Urinary bladder (tissue), 3 donors: ENCODE measurements at regions not wholly inside any gene's neighbourhood (a gene's known extent, or its start where the extent isn't known, plus 50 kb on each side); places are given as distances from the start of the nearest gene placed in this dataset.

Experiments used
- DNase-seq: peaks from one replicate; pipeline ENCODE4 v3.0.0-alpha.2; 2015; ENCODE audit errors: extremely low spot score
- H3K27ac ChIP-seq: one replicate; pipeline ENCODE4 v1.5.1; 2013; ENCODE audit warnings: low read depth, mild to moderate bottlenecking, moderate library complexity
- H3K36me3 ChIP-seq: one replicate; pipeline ENCODE4 v1.6.1; 2013; ENCODE audit warnings: mild to moderate bottlenecking, moderate library complexity; ENCODE audit not compliant: insufficient read depth
- H3K4me1 ChIP-seq: one replicate; pipeline ENCODE4 v1.6.1; 2013; ENCODE audit warnings: mild to moderate bottlenecking, moderate library complexity; ENCODE audit not compliant: insufficient read depth
- H3K4me3 ChIP-seq: one replicate; pipeline ENCODE4 v1.5.1; 2013; ENCODE audit warnings: low read depth, low read length
- WGBS: extraction: QIAGEN DNeasy Blood & Tissue Kit; methylation state at CpG from one replicate; pipeline ENCODE4 v1.1.7; 2013; 5-methylcytosine and 5-hydroxymethylcytosine counted together
- donor health status: healthy with polysubstance abuse.
- donor health status: healthy.

GRCh38 chr3:158991146-158991705 is 189.4 kb downstream of the MFSD1 start:
- Histone ChIP-seq H3K36me3 (no peaks in the 10 kb centered on the region), H3K4me3 (no peak overlapping the region), H3K27ac (no peak overlapping the region), H3K4me1 (no peaks in the 10 kb centered on the region)
- no peak for DNase-seq
- 36% methylated on average over 6 of the region's 6 CpGs for WGBS

GRCh38 chr3:158992463-158992862 is 190.6 kb downstream of the MFSD1 start:
- Histone ChIP-seq H3K36me3 (no peaks in the 10 kb centered on the region), H3K27ac (no peak overlapping the region), H3K4me3 (no peak overlapping the region), H3K4me1 (no peaks in the 10 kb centered on the region)
- no peak for DNase-seq

DNA sequence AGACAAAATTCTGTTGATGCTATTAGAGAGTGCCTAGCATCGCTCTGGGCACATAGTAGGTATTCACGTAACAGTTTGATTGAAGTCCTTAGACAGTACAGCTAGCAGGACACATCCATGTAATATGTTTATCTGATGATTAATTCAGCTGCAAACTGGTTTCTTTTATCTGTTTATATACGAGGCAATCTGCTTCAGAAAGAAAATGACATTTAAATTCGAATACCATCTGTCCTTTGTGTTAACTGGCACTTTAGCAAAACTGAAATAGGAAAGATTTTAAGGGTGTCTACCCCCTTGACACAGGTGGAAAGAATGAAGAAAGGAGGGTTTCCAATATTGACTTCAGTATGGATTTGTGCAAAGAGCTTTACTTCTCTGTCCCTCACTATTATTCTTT is 192.5 kb downstream of the MFSD1 start:
- no peaks in the 10 kb centered on the region for H3K4me1 ChIP-seq
- WGBS = 74% methylated on average over 4 of the region's 4 CpGs
- H3K36me3 ChIP-seq = no peaks in the 10 kb centered on the region
- DNase-seq = no peak
- no peak overlapping the region for H3K4me3 ChIP-seq
- no peak overlapping the region for H3K27ac ChIP-seq

DNA sequence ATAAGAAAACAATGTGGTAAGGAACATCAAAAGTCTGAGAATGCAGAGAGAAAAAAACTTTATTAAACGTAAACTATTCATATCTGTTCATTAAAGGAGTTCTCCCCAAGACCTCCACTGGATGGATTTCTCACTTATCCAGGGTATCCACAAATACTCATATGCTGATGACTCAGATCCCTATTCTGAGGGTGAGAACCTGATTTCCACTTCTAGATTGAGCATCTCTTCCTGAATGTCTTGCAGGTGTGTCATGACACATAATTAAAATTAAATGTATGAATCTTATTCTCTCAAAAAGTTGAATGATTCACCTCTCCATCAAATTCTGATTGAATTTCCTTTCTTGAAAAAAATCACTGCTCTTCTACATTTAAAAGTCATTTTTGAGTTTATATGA is 199.9 kb downstream of the MFSD1 start:
- Histone ChIP-seq H3K36me3 (no peaks in the 10 kb centered on the region), H3K27ac (no peak overlapping the region), H3K4me1 (no peaks in the 10 kb centered on the region), H3K4me3 (no peak overlapping the region)
- WGBS = 82% methylated on average over 1 of the region's 1 CpG
- no peak for DNase-seq

GRCh38 chr3:159005137-159005536 is 203.3 kb downstream of the MFSD1 start:
- no peaks in the 10 kb centered on the region for H3K36me3 ChIP-seq
- DNase-seq = no peak
- no peak overlapping the region for H3K27ac ChIP-seq
- H3K4me3 ChIP-seq = no peak overlapping the region
- no peaks in the 10 kb centered on the region for H3K4me1 ChIP-seq

GRCh38 chr3:159007331-159007730 is 205.5 kb downstream of the MFSD1 start:
- Histone ChIP-seq H3K27ac (no peak overlapping the region), H3K36me3 (no peaks in the 10 kb centered on the region), H3K4me3 (no peak overlapping the region), H3K4me1 (no peaks in the 10 kb centered on the region)
- WGBS = 32% methylated on average over 1 of the region's 1 CpG
- no peak for DNase-seq

GRCh38 chr3:159008401-159008800 is 206.5 kb downstream of the MFSD1 start:
- Histone ChIP-seq H3K4me1 (no peaks in the 10 kb centered on the region), H3K27ac (no peak overlapping the region), H3K4me3 (no peak overlapping the region), H3K36me3 (no peaks in the 10 kb centered on the region)
- no peak for DNase-seq
- WGBS = 33% methylated on average over 4 of the region's 4 CpGs

GRCh38 chr3:159018341-159018740 is 216.5 kb downstream of the MFSD1 start:
- DNase-seq = no peak
- Histone ChIP-seq H3K27ac (no peak overlapping the region), H3K4me3 (no peak overlapping the region), H3K4me1 (no peaks in the 10 kb centered on the region), H3K36me3 (no peaks in the 10 kb centered on the region)
- 77% methylated on average over 2 of the region's 2 CpGs for WGBS

DNA sequence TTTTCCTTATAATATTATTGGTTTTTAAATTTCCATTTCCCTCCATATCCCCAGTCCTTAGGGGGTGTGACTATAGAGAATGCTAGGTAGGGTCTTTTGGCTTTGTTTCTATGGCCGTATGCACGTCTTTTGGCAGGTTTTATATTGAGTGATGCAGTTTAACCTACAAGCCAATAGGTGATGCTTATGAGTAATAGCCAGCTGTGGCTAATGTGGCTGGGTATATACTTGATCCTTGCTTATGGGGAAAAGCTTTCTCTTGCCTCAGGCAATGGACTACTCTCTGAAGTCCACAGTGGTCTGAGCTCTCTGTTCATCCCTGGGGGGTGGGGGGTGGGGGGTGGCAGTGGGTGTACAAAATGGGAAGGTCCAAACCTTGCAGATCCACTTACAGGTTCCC is 223.9 kb downstream of the MFSD1 start:
- no peaks in the 10 kb centered on the region for H3K36me3 ChIP-seq
- H3K27ac ChIP-seq = no peak overlapping the region
- 38% methylated on average over 2 of the region's 2 CpGs for WGBS
- no peaks in the 10 kb centered on the region for H3K4me1 ChIP-seq
- no peak overlapping the region for H3K4me3 ChIP-seq
- no peak for DNase-seq

DNA sequence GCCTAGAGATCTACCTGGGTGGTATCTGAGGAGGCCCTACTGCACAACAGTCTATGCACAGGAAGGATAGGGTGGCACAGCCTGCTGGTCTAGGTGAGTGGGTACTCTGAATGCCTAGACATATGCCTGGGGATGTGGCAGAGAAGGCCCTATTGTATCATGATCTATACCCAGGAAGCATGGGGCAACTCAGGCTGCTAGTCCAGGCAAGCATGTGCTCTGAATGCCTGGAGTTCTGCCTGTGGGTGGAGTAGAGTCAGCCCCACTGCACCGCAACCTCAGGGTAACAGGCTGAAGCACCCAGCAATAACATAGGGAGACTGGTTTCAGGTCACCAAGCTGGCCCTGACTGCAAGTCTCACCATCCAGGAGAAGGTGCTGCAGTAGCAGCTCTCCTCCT is 224.7 kb downstream of the MFSD1 start:
- no peaks in the 10 kb centered on the region for H3K4me1 ChIP-seq
- no peaks in the 10 kb centered on the region for H3K36me3 ChIP-seq
- DNase-seq = no peak
- H3K4me3 ChIP-seq = no peak overlapping the region
- WGBS = 100% methylated on average over 1 of the region's 1 CpG
- no peak overlapping the region for H3K27ac ChIP-seq

DNA sequence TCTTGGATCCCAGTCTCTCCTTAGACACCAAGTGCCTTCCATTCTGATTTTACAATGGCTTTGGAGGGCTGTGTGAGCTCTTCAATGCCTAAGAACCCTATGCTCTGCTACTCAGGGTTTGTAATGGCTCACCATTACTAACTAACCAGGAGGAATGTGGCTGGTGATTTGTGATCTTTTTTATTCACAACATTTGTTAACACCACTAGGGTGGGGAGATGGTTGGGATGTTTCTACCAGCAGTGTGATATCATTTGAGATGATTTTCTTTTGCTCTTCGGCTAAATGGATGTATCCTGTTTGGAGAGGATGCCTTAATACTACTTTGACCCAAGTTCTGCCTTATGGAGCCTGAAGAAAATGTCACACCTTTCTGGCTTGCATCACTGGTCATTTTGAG is 226.9 kb downstream of the MFSD1 start:
- WGBS = 78% methylated on average over 1 of the region's 1 CpG
- DNase-seq = no peak
- no peaks in the 10 kb centered on the region for H3K4me1 ChIP-seq

GRCh38 chr3:159029306-159030026 is 227.6 kb downstream of the MFSD1 start:
- no peaks in the 10 kb centered on the region for H3K4me1 ChIP-seq
- DNase-seq = no peak
- 89% methylated on average over 3 of the region's 3 CpGs for whole genome bisulfite sequencing
- no peak overlapping the region for H3K4me3 ChIP-seq
- H3K27ac ChIP-seq = no peak overlapping the region
- no peaks in the 10 kb centered on the region for H3K36me3 ChIP-seq

More for the DNA sequence above, 226.9 kb downstream of the MFSD1 start:
- no peak overlapping the region for H3K4me3 ChIP-seq
- H3K27ac ChIP-seq = no peak overlapping the region
- no peaks in the 10 kb centered on the region for H3K36me3 ChIP-seq

DNA sequence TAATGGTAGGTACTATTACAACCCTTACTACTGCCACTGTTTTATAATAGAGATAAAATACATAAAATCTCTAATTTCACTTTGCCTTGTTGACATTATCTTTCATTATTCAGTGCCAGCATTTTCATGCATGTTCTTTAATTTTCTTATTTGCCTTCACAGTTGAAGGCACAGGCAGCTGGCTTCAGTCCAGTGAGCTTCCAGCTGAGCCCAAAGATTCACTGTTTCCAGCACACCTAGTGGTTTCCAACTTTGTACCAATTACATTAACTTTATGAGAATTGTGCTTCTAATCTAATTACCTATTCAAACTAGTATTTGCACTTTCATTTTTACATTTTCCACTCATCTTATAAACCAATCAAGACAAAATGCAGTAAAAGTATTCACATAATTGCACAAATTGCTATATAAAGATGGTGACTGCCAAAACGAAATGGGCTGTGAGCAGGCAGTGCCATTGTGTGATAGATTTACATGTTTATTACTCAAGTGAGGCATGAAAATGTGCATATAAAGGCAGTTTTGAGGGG is 228.3 kb downstream of the MFSD1 start:
- Histone ChIP-seq H3K4me1 (no peaks in the 10 kb centered on the region), H3K4me3 (no peak overlapping the region), H3K27ac (no peak overlapping the region), H3K36me3 (no peaks in the 10 kb centered on the region)
- no peak for DNase-seq
- 57% methylated on average over 1 of the region's 1 CpG for WGBS

DNA sequence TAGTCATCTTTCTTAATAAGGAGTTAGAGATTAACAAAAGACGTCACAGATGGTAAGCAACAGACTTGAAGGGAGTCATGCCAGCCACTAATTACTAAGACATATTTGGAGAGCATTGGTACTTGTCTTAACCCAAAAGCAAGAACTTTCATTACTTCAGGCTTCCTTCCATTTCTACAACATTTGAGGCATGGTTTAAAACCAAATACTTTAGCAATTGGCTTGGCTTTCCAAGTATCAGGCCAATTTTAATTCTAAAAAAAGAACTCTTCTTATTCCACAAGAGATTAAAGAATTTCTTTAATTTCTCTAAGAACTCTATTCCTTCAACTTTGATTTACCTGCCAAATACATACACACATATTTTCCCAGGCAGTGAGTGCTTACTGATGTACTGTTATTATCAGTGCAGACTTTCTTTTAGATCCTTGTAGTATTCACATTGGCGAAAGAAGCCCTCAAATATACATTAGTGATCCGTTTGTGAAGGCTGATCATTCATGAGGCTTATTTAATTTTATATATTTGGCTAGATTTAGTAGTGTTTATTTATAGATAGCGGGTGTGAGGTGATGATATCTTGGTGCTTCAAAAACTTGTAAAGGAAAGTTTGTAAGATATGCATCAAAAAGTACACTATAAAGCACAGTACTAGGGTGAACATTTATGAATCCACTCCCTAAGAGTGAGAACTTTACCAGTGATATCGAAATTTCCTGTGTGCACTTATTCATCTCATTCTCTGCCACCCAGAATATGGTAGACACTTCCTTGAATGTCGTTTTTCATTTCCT is 229.2 kb downstream of the MFSD1 start:
- no peak overlapping the region for H3K27ac ChIP-seq
- no peaks in the 10 kb centered on the region for H3K36me3 ChIP-seq
- no peak for DNase-seq
- H3K4me3 ChIP-seq = no peak overlapping the region
- 56% methylated on average over 6 of the region's 6 CpGs for WGBS
- H3K4me1 ChIP-seq = no peaks in the 10 kb centered on the region
